T-helper 1 cell treated with Interleukin-12 subunit alpha and Interleukin-12 subunit beta and Interleukin-4 antibody, amounts not matched to agents 30 μg/mL and 1 μg/mL, for 36 hours (primary cell): ENCODE measurements at regions not wholly inside any gene's neighbourhood (a gene's known extent, or its start where the extent isn't known, plus 50 kb on each side); places are given as distances from the start of the nearest gene placed in this dataset.

Experiments
- H3K27ac Mint-ChIP-seq: one replicate; pipeline ENCODE4 v1.8.0; 2021; ENCODE audit warnings: mild to moderate bottlenecking, mixed read lengths
- H3K27me3 Mint-ChIP-seq: one replicate; pipeline ENCODE4 v1.8.0; 2021; ENCODE audit warnings: low read depth, mixed read lengths
- H3K36me3 Mint-ChIP-seq: one replicate; pipeline ENCODE4 v1.8.0; 2021; ENCODE audit warnings: low read depth, mixed read lengths
- H3K4me1 Mint-ChIP-seq: one replicate; pipeline ENCODE4 v1.8.0; 2021; ENCODE audit warnings: low read depth, mixed read lengths
- H3K4me3 Mint-ChIP-seq: one replicate; pipeline ENCODE4 v1.8.0; 2021; ENCODE audit warnings: mild to moderate bottlenecking, moderate library complexity, mixed read lengths
- H3K9me3 Mint-ChIP-seq: one replicate; pipeline ENCODE4 v1.8.0; 2021; ENCODE audit warnings: mixed read lengths

DNA sequence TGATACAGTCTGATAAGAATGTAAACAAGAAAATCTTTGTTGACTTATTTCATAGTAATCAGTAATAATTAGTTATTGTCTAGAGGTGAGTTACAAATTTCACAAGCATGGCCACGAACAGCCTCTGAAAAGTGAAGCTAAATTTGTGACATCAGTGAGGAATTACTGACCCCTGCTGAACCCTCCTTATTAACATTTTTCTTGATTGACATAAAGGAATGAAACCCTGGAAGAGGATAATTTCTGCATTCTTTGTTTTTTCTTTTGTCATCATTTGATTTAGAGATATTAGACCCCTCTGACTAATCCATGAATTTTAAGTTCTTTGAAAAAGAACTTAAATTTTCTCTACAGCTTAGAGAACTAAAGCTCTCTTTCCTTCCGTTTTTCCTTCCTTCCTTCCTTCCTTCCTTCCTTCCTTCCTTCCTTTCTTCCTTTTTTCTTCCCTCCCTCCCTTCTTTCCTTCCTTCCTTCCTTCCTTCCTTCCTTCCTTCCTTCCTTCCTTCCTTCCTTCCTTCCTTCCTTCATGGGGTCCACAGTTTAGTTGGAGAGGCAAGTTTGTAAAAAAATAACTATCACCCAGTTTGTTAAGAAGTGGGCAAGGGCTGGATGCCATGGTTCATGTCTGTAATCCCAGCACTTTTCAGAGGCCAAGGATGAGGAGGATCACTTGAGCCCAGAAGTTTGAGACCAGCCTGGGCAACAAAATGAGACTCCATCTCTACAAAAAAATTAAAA lies 387.0 kb downstream of the MTX2 start:
- H3K36me3 Mint-ChIP-seq = no peaks in the 10 kb centered on the region

DNA sequence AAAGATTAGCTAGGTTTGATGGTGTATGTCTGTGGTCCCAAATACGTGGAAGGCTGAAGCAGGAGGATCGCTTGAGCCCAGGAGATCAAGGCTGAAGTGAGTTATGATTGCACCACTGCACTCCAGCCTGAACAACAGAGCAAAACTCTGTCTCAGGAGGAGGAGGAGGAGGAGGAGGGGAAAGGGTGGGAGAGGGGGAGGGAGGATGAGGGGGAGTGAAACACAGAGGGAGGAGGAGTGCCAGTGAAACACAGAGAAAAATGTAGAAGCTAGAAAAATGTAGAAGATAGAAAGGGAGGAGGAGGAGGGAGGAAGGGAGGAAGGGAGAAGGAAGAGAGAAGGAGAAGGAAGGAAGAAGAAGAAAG lies 387.5 kb downstream of the MTX2 start:
- Mint-ChIP-seq H3K9me3 (no peaks in the 10 kb centered on the region), H3K27ac (no peak overlapping the region), H3K36me3 (no peaks in the 10 kb centered on the region), H3K27me3 (peaks cover 67% of the 10 kb centered on the region), H3K4me1 (peaks cover 17% of the 10 kb centered on the region), H3K4me3 (no peak overlapping the region)

More for the DNA sequence above, 387.0 kb downstream of the MTX2 start:
- Mint-ChIP-seq H3K27ac (no peak overlapping the region), H3K9me3 (no peaks in the 10 kb centered on the region), H3K4me1 (peaks cover 17% of the 10 kb centered on the region), H3K4me3 (no peak overlapping the region), H3K27me3 (peaks cover 67% of the 10 kb centered on the region)

DNA sequence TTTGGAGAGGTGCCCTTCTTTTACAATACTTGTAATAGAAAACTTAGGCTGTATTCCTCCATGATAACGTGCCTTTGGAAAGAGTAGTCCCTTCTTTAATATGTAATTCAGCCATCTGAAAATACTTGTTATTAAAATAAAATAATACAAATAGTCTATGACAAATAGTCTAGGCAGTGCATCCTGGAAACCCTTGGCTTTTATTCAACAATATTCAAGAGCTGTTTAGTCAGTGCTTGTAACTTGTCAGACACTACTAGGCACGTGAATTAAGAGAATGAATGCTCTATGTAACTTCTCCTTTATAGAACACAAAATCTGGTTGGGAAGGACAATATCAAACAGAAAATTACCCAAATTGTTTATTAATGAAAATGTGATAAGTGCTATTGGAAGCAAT lies 388.2 kb downstream of the MTX2 start:
- Mint-ChIP-seq H3K27me3 (peaks cover 63% of the 10 kb centered on the region), H3K4me3 (no peak overlapping the region), H3K36me3 (no peaks in the 10 kb centered on the region), H3K9me3 (no peaks in the 10 kb centered on the region), H3K27ac (no peak overlapping the region), H3K4me1 (peaks cover 15% of the 10 kb centered on the region)

DNA sequence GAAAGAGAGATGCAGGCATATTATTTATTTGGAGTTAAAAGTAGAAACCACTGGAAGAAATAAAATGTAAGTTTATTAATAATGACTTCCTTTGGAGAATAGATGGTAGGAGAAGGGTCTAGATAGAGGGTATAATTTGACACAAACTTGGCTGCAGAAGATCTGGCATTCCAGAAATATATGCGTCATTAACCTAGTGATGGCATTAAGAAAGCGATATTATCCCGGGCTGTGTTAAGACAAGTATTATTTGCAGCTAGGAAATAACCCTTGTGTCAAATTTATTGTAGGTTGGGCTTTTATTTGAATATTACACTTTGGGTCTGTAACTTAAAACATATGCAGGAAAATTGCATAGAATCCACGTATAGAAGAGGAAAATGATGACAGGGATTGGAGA lies 389.5 kb downstream of the MTX2 start:
- peaks cover 59% of the 10 kb centered on the region for H3K27me3 Mint-ChIP-seq
- peaks cover 5% of the 10 kb centered on the region for H3K4me1 Mint-ChIP-seq
- H3K9me3 Mint-ChIP-seq = no peaks in the 10 kb centered on the region
- H3K27ac Mint-ChIP-seq = no peak overlapping the region
- no peaks in the 10 kb centered on the region for H3K36me3 Mint-ChIP-seq
- H3K4me3 Mint-ChIP-seq = no peak overlapping the region

DNA sequence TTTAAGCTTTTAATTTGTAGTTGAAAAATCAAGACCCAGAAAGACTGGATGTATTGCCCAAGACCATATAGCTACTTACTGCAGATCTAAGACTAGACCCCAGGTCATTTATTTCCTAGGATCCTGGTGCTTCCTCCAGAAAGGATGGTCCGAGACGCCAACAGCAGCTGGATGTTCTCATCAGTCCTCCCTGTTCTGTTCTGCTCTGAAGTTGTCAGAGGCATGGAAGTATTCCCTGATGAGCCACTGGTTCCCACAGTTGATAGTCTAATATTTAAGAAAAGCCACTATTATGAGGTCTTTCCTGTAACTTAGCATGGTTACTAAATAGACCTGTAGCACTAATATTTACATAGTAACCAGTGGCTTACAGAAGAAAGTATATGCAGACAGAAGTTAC lies 393.5 kb downstream of the MTX2 start:
- Mint-ChIP-seq H3K27me3 (peaks cover 45% of the 10 kb centered on the region), H3K9me3 (no peaks in the 10 kb centered on the region), H3K36me3 (no peaks in the 10 kb centered on the region), H3K4me3 (no peak overlapping the region), H3K27ac (no peak overlapping the region), H3K4me1 (no peaks in the 10 kb centered on the region)

DNA sequence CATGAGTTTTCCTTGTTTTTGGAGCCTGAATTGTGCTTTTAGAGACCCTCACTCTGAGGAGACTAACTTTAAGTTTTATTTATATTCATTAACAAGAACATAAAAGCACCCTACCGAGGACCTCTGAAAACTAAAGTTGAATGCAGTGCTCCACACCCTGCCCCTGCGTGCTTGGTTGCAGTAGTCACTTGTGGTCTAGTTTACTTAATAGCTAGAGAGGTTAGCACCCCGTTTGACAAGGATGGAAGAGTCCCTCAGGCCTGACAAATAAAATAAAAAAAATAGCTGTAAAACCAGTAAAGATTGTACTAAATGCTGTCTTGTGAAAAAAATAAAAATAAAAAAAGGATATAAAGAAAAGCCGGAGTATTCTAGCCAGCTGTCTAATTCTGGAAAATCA lies 395.2 kb downstream of the MTX2 start:
- Mint-ChIP-seq H3K9me3 (no peaks in the 10 kb centered on the region), H3K27me3 (peaks cover 45% of the 10 kb centered on the region), H3K36me3 (no peaks in the 10 kb centered on the region), H3K4me3 (no peak overlapping the region), H3K27ac (no peak overlapping the region), H3K4me1 (no peaks in the 10 kb centered on the region)

DNA sequence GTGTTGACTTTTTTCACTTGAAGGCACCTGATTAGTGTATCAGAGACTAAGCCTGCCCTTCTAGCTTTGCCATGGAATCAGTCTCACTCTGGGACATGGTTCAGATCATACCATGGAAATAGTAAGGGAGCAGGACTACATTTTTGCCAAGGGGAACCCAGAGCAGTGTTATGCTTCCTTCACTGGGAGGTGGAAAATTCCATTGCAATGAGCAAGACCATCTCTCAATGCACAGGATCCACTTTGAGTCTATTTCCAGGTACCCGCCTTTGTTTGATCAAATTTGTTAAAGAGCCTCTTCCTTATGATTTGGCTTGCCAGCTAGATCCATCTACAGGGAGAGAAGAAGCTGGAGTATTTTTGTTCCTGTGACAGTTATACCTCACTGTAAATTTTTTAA lies 395.8 kb downstream of the MTX2 start:
- Mint-ChIP-seq H3K36me3 (no peaks in the 10 kb centered on the region), H3K9me3 (no peaks in the 10 kb centered on the region), H3K4me1 (no peaks in the 10 kb centered on the region), H3K27me3 (peaks cover 46% of the 10 kb centered on the region), H3K27ac (no peak overlapping the region), H3K4me3 (no peak overlapping the region)

DNA sequence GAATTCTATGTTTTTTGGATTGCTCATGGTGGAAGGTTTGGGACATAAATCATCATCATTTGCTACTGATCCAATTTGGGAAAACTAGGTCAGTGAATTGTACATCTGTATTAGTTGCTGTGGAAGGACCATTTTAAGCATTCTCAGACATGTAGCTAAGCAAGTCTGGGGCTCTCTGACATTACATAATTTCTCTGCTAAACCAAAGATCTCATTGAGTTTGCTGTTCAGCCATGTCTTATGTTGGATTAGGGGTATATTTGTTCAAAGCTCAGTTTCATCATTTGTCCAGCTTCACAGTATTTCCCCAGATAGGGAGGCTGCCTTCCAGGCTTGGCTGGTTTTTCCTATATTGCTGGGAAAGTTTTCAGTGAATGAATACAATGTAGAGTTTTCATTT lies 399.7 kb downstream of the MTX2 start:
- Mint-ChIP-seq H3K36me3 (no peaks in the 10 kb centered on the region), H3K4me3 (no peak overlapping the region), H3K9me3 (no peaks in the 10 kb centered on the region), H3K27ac (no peak overlapping the region), H3K27me3 (peaks cover 53% of the 10 kb centered on the region), H3K4me1 (no peaks in the 10 kb centered on the region)

DNA sequence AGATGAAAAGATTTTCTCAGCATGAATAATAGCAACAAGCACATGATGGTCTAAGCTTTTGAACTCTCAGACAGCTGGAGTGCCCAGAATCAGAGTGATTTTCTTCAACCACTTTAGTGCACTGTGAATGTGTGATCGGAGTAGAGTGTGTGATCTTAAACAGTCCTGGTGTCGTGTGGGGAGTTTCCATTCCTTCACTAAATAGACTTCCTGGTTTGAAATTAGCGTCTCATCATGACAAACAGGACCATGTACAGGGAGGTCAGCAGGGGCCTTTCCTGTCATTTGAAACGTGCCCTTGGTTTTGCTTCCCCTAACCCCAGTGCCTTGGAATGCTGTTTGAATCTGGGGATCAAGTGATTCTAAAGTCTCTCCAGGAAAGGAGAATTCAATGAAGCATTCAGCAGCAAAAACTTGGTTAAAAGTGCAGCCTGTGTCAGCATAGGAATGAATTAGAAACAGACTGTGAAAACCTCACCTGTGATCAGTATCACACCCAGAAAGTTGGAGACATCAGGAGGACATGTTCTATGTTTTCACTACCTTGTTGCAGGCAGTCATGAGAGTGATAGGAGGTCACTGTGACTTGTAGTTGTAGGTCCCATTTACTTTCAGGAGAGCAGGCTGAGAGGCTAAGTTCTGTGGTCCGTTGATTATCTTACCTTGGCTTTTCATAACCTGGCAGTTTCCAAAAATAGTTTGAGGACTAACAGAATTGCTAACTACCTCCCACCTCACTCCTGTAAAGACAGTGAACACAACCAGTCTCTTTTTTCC lies 400.3 kb downstream of the MTX2 start:
- no peak overlapping the region for H3K27ac Mint-ChIP-seq
- H3K4me1 Mint-ChIP-seq = no peaks in the 10 kb centered on the region
- peaks cover 53% of the 10 kb centered on the region for H3K27me3 Mint-ChIP-seq
- no peaks in the 10 kb centered on the region for H3K9me3 Mint-ChIP-seq
- no peak overlapping the region for H3K4me3 Mint-ChIP-seq
- H3K36me3 Mint-ChIP-seq = no peaks in the 10 kb centered on the region

DNA sequence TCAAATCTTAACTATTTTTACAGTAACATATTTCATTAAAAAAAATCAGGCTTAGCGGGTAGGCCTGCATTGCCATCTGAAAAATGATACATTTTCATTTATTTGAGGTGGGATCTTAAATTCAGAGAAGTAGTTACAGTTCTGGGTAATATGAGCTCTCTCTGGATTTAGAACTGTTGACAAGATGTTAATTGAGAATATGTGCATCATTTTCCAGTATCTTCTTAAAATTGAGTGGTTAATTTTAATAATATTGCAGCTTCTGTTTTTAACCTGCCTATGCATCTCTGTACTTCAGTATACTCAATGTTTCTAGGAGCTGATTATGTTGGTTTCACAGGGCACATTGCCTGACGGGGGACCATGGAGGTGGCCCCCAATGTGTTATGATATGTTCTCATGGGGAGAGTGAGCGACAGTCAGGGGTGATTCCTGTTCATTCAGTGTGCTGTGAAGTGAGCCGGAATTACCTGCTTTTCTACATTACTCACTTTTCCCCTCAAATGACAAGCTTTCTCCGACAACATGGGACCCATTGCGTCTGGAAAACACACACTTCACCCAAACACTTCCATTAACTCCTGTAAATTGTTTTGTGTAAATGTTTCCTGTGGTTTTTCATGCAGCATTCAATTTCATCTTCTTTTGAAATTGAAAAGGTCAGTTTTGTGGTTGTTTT lies 406.2 kb downstream of the MTX2 start:
- Mint-ChIP-seq H3K9me3 (no peaks in the 10 kb centered on the region), H3K36me3 (no peaks in the 10 kb centered on the region), H3K4me3 (no peak overlapping the region), H3K4me1 (no peaks in the 10 kb centered on the region), H3K27me3 (peaks cover 39% of the 10 kb centered on the region), H3K27ac (no peak overlapping the region)

DNA sequence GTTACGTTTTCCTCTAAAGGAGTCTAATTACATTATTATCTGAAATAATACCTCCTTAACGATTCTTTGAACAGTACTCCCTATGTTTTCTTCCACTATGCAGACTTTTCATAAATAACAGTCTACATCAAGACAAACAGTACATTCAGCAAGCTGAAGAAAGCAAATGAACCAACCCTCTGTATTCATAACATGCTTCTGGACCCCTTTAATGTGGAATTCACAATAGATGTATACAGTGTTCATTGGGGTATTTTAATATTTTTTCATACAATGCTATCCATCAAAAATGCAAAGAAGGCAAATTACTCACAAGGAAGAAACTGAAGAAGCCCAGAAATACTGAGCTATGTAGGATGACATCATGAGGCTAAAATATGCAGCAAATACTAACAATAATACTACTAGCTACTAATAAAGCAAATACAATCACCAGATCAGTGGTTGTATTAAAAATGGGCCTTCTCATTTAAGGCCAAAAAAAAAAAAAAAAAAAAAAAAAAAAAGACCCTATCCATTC lies 408.6 kb downstream of the MTX2 start:
- no peak overlapping the region for H3K27ac Mint-ChIP-seq
- H3K27me3 Mint-ChIP-seq = peaks cover 34% of the 10 kb centered on the region
- H3K4me3 Mint-ChIP-seq = no peak overlapping the region
- H3K9me3 Mint-ChIP-seq = no peaks in the 10 kb centered on the region
- no peaks in the 10 kb centered on the region for H3K4me1 Mint-ChIP-seq
- H3K36me3 Mint-ChIP-seq = no peaks in the 10 kb centered on the region

DNA sequence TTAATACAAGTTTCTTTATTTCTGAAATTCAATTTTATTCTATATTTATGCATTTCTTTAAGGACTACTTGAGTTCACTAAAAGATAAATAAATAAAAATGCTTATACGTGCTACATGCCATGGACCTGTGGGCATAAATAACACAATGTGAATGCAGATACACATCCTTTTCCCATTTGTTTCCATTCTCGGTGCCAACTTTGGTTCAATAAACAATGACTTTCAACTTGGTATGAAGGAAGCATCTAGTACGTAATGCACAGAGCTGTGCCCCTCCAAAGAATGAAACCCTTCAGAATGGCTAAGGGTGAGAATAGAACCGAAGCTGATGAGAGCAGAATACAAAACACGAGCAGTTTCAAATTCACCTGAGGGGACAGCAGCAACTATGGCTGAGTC lies 409.3 kb downstream of the MTX2 start:
- Mint-ChIP-seq H3K36me3 (no peaks in the 10 kb centered on the region), H3K4me1 (no peaks in the 10 kb centered on the region), H3K27ac (no peak overlapping the region), H3K4me3 (no peak overlapping the region), H3K9me3 (no peaks in the 10 kb centered on the region), H3K27me3 (peaks cover 37% of the 10 kb centered on the region)

DNA sequence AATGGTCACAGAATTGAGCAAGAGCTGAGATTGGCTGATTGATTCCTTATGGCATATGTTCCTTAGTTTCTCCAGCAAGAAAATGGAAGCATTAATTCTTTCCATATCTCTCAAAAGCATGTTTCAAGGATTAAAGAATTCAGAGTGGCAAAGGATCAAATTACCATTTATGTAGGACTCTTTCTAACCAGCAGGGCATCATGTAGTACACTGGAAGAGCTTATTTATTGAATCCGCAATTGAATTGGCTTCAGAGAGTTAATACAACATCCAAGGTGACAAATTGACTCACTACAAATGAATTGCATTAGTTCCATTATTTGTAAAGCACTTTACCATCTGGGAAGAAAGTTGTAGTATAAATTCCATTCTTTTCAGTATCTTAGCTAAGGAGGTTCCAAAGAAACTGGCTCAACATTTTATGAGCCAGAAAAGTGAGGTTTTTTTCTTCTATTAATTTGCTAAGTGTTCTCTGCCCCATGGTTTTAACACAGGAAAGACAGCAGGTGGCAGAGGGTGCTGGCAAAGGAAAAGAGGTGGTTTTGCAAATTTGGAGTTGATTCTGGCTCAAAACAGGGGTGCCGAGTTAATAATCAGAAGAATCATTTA lies 409.9 kb downstream of the MTX2 start:
- H3K4me3 Mint-ChIP-seq = no peak overlapping the region
- H3K4me1 Mint-ChIP-seq = no peaks in the 10 kb centered on the region
- no peak overlapping the region for H3K27ac Mint-ChIP-seq
- H3K9me3 Mint-ChIP-seq = no peaks in the 10 kb centered on the region
- peaks cover 36% of the 10 kb centered on the region for H3K27me3 Mint-ChIP-seq
- H3K36me3 Mint-ChIP-seq = no peaks in the 10 kb centered on the region

DNA sequence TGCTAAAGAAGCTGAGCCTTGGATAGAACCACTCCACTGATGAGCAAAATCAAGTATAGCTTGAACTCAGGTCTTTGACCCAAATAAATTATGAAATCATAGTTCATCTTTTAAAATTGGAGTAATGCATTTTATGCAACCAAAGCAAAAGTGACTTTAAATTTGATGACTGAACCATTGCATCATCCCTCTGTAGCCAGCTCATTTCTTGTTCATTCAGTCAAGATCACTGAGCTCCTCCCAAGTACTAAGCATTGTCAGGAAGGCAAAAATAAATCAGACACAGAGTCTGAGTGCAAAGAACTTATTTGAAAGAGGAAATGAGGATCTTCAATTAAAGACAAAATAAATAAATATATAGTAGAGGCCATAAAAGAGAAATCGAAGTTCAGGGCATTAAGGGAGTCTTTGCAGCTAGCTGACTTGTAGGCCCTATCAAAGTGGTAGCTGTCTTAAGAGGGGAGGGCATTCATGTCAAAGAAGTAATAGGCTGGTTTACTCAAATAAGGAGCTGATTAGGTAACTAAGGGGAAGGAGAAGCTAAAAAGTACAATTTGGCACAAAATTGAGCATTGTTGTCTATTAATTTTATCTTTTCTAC lies 411.8 kb downstream of the MTX2 start:
- H3K36me3 Mint-ChIP-seq = no peaks in the 10 kb centered on the region
- H3K27ac Mint-ChIP-seq = no peak overlapping the region
- peaks cover 35% of the 10 kb centered on the region for H3K27me3 Mint-ChIP-seq
- no peak overlapping the region for H3K4me3 Mint-ChIP-seq
- H3K4me1 Mint-ChIP-seq = no peaks in the 10 kb centered on the region
- no peaks in the 10 kb centered on the region for H3K9me3 Mint-ChIP-seq
